Erythroblast (primary cell): ENCODE measurements at regions not wholly inside any gene's neighbourhood (a gene's known extent, or its start where the extent isn't known, plus 50 kb on each side); places are given as distances from the start of the nearest gene placed in this dataset.

Experiments used
- GATA1 ChIP-seq: IDR thresholded peaks from 2 replicates; pipeline ENCODE4 v1.6.1; 2011; ENCODE audit warnings: low read depth, mild to moderate bottlenecking, control low read depth, low read length, moderate library complexity
- POLR2A ChIP-seq: IDR thresholded peaks from 2 replicates; pipeline ENCODE4 v1.6.1; 2011; ENCODE audit warnings: mild to moderate bottlenecking, low read length

DNA sequence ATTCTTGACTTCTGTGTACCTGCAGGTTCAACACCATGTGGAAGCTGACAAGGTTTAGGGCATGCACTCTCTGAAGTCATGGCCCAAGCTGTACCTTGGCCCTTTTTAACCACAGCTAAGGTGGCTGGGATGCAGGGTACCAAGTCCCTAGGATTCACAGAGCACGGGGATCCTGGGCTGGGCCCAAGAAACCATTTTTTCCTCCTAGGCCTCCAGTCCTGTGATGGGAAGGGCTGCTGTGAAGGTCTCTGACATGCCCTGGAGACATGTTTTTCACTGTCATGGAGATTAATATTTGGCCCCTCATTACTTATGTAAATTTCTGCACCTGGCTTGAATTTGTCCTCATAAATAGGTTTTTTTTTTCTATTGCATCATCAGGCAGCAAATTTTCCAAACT lies 937.5 kb upstream of the ROBO1 start:
- TF ChIP-seq POLR2A: no peak
- TF ChIP-seq GATA1: no peak
